HEK293T (cell line): ENCODE measurements at regions not wholly inside any gene's neighbourhood (a gene's known extent, or its start where the extent isn't known, plus 50 kb on each side); places are given as distances from the start of the nearest gene placed in this dataset.

Experiments
- ELF4 ChIP-seq: fragments of 450-650 bp; IDR thresholded peaks from 2 replicates; pipeline ENCODE4 v1.6.1; 2017; ENCODE audit warnings: antibody characterized with exemption
- FOXA1 ChIP-seq: fragments of 450-650 bp; IDR thresholded peaks from 2 replicates; pipeline ENCODE4 v1.6.1; 2016; ENCODE audit warnings: mild to moderate bottlenecking
- FOXM1 ChIP-seq: fragments of 450-650 bp; IDR thresholded peaks from 2 replicates; pipeline ENCODE4 v1.6.1; 2017; ENCODE audit warnings: mild to moderate bottlenecking, borderline replicate concordance
- HDGF ChIP-seq: fragments of 450-650 bp; IDR thresholded peaks from 2 replicates; pipeline ENCODE4 v1.6.1; 2017; ENCODE audit warnings: antibody characterized with exemption, borderline replicate concordance
- NFRKB ChIP-seq: fragments of 450-650 bp; IDR thresholded peaks from 2 replicates; pipeline ENCODE4 v1.6.1; 2016; ENCODE audit warnings: mild to moderate bottlenecking, moderate library complexity
- PKNOX1 ChIP-seq: fragments of 450-650 bp; IDR thresholded peaks from 2 replicates; pipeline ENCODE4 v1.6.1; 2016
- SP1 ChIP-seq: fragments of 450-650 bp; IDR thresholded peaks from 2 replicates; pipeline ENCODE4 v1.6.1; 2017
- SUZ12 ChIP-seq: fragments of 450-650 bp; IDR thresholded peaks from 2 replicates; pipeline ENCODE4 v1.6.1; 2016; ENCODE audit warnings: mild to moderate bottlenecking

GRCh38 chr9:23343226-23343625 lies 482.8 kb downstream of the ELAVL2 start:
- TF ChIP-seq SP1, result no peak
- no peak for TF ChIP-seq HDGF
- no peak for TF ChIP-seq PKNOX1
- no peak for TF ChIP-seq NFRKB
- no peak for TF ChIP-seq FOXM1
- TF ChIP-seq FOXA1, result no peak
- TF ChIP-seq ELF4, result no peak
- no peak for TF ChIP-seq SUZ12
